ENCODE measurements at regions not wholly inside any gene's neighbourhood (a gene's known extent, or its start where the extent isn't known, plus 50 kb on each side); places are given as distances from the start of the nearest gene placed in this dataset.

DNA sequence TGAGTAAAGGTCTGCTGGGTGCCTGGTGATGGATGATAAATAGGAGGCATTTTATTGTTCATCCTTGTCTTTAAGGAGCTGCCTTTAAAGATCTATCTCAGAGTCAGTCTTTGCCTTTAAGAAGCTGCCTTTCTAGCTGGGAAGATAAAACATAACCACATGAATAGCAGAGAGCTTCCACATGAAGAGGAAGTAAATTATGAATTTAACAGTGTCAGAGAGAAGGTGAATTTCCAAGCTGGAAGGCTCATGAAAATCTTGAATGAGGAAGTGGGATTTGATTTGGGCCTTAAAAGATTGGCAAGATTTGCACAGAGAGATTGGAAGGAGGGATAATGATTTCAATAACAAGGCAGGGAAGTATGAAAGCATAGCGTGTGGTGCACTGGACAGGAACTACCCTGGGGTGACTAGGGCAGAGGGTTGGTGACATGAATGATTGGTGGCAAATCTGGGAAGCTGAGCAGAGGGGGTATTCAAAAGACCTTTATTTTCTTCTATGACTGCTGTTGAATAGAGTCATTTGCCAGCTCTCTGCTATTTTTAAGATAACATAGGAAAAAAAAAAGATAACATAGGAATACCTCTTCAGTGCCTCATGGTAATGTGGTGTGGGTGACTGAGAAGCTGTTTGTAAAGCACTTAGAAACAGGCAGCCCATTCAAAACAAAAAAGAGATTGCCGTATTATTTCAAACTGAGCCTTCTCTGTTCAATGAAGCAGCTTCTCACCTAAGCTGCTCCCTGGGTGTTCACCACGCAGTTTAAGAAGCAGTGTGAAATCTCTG lies 591.6 kb downstream of the PKHD1 start:
- ChIA-PET CTCF (no interaction called here), POLR2A (no interaction called here)
- DNase-seq (ENCODE audit: extremely low spot score): no peak
- TF ChIP-seq, protein P1, sequence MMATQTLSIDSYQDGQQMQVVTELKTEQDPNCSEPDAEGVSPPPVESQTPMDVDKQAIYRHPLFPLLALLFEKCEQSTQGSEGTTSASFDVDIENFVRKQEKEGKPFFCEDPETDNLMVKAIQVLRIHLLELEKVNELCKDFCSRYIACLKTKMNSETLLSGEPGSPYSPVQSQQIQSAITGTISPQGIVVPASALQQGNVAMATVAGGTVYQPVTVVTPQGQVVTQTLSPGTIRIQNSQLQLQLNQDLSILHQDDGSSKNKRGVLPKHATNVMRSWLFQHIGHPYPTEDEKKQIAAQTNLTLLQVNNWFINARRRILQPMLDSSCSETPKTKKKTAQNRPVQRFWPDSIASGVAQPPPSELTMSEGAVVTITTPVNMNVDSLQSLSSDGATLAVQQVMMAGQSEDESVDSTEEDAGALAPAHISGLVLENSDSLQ (IDR thresholded peaks at IDR 0.05): no peak
- TF ChIP-seq SP1 (IDR thresholded peaks at IDR 0.05) (no peak), FOXM1 (IDR thresholded peaks at IDR 0.05; ENCODE audit: borderline replicate concordance) (no peak), CTBP1 (IDR thresholded peaks at IDR 0.05; ENCODE audit: borderline replicate concordance) (no peak), HDGF (IDR thresholded peaks at IDR 0.05; ENCODE audit: borderline replicate concordance) (no peak), FOXA1 (IDR thresholded peaks at IDR 0.05) (no peak), ZNF384 (IDR thresholded peaks at IDR 0.05) (no peak), SUZ12 (IDR thresholded peaks at IDR 0.05) (no peak), ARNT (IDR thresholded peaks at IDR 0.05) (no peak), BHLHE40 (IDR thresholded peaks at IDR 0.05; ENCODE audit: borderline replicate concordance) (no peak), ELF4 (IDR thresholded peaks at IDR 0.05) (no peak), FOXK2 (IDR thresholded peaks at IDR 0.05) (no peak), LEF1 (IDR thresholded peaks at IDR 0.05; ENCODE audit: borderline replicate concordance) (no peak)

DNA sequence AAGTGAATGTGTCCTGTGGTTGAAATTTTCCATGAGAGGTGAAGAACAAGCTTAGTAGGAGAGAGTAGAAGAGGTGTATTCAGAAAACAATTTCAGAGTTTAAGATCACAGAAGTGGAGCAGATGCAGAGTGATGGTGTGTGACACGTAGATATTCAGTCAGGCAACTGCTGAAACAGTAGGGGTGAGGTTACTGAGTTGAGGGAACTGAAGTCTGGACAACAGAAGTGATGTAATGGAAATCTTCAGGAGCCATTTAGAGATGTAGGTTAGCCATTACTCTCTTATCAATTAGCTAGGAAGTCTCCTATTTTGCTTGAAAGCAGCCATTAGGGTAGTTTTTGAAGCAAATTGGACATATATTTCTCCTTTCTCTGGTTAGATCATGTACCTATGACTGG lies 584.4 kb downstream of the PKHD1 start:
- no peak for TF ChIP-seq SP1 (IDR thresholded peaks at IDR 0.05)
- no peak for TF ChIP-seq LEF1 (IDR thresholded peaks at IDR 0.05; ENCODE audit: borderline replicate concordance)
- no peak for TF ChIP-seq FOXA1 (IDR thresholded peaks at IDR 0.05)
- TF ChIP-seq TARDBP (IDR thresholded peaks at IDR 0.05): no peak
- TF ChIP-seq, protein P1 (IDR thresholded peaks at IDR 0.05): no peak
- TF ChIP-seq ZNF384 (IDR thresholded peaks at IDR 0.05): no peak
- TF ChIP-seq FOXM1 (IDR thresholded peaks at IDR 0.05; ENCODE audit: borderline replicate concordance): no peak
- no peak for TF ChIP-seq NFRKB (IDR thresholded peaks at IDR 0.05)
- TF ChIP-seq ARNT (IDR thresholded peaks at IDR 0.05): no peak
- TF ChIP-seq HDGF (IDR thresholded peaks at IDR 0.05; ENCODE audit: borderline replicate concordance): no peak
- DNase-seq (ENCODE audit: extremely low spot score): no peak
- ChIA-PET CTCF (interaction anchor here (0.5 kb wide), 1 partner anchor 251 kb away, joined by 4 read pairs; no protein-coding TSS in a partner anchor), POLR2A (no interaction called here)

DNA sequence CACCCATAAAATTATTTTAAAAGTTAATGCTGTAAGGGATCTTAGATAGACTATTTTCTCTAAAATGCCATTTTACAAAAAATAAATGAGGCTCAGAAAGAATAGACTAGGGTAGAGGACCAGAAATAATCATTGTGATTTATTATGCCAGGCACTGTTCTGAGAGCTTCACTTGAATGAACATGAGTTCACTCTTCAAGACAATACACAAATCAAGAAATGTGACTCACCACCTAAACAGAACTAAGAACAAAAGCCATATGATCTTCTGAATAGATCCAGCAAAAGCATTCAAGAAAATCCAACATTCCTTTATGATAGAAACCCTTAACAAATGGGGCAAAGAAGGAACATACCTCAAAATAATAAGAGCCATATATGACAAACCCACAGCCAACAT lies 582.0 kb downstream of the PKHD1 start:
- ChIA-PET POLR2A (no interaction called here), CTCF (no interaction called here)
- DNase-seq (ENCODE audit: extremely low spot score): no peak
- TF ChIP-seq ARNT (IDR thresholded peaks at IDR 0.05): no peak
- TF ChIP-seq SUZ12 (IDR thresholded peaks at IDR 0.05): no peak
- no peak for TF ChIP-seq BHLHE40 (IDR thresholded peaks at IDR 0.05; ENCODE audit: borderline replicate concordance)

DNA sequence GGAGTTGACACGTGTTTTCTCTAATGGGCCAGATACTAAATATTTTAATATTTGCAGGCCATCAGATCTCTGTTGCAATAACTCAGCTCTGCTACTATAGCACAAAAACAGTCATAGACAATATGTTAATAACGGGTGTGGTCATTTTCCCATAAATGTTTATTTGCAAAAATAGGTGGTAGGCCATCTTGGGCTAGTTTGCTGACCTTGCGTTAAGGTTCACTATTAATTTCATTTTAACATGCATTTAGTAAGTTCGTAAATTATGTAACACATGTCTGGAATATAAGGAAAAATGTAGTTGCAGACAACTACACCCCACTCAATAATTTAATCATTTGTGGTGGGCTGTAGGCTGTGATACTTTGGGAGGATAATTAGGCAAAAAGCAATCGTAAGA lies 577.8 kb downstream of the PKHD1 start:
- POLR2A ChIA-PET: no interaction called here
- TF ChIP-seq FOXM1 (IDR thresholded peaks at IDR 0.05; ENCODE audit: borderline replicate concordance) (no peak), ARNT (IDR thresholded peaks at IDR 0.05) (no peak), LEF1 (IDR thresholded peaks at IDR 0.05; ENCODE audit: borderline replicate concordance) (no peak), NFRKB (IDR thresholded peaks at IDR 0.05) (no peak), ZNF384 (IDR thresholded peaks at IDR 0.05) (no peak), BHLHE40 (IDR thresholded peaks at IDR 0.05; ENCODE audit: borderline replicate concordance) (no peak)
- no peak for DNase-seq (ENCODE audit: extremely low spot score)
- CTCF ChIA-PET: no interaction called here

DNA sequence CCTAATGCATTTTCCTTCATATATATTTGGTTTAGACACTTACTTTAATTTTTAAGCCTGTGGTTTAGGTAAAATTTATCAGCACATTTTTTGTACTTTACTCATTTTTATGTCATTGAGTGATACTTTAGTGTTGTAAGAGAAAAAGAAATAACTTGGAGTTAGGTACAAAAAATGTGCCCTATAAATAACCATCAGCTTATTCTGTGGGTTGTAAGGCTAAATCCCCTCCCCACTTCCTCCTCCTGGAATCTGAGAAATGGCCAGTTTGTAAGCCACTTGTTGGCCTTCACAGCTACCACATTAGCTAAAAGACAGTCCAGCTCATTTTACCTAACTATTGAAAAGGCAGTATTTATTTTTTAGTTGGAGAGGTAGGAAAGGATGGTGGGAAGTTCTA lies 576.3 kb downstream of the PKHD1 start:
- CTCF ChIA-PET: no interaction called here
- no peak for DNase-seq (ENCODE audit: extremely low spot score)
- POLR2A ChIA-PET: no interaction called here
- TF ChIP-seq ZNF384 (IDR thresholded peaks at IDR 0.05): no peak
- TF ChIP-seq CTBP1 (IDR thresholded peaks at IDR 0.05; ENCODE audit: borderline replicate concordance): no peak
- TF ChIP-seq FOXK2 (IDR thresholded peaks at IDR 0.05): no peak
- TF ChIP-seq FOXM1 (IDR thresholded peaks at IDR 0.05; ENCODE audit: borderline replicate concordance): no peak
- no peak for TF ChIP-seq TARDBP (IDR thresholded peaks at IDR 0.05)
- TF ChIP-seq HDGF (IDR thresholded peaks at IDR 0.05; ENCODE audit: borderline replicate concordance): no peak
- no peak for TF ChIP-seq SUZ12 (IDR thresholded peaks at IDR 0.05)
- no peak for TF ChIP-seq SP1 (IDR thresholded peaks at IDR 0.05)
- TF ChIP-seq ELF4 (IDR thresholded peaks at IDR 0.05): no peak
- no peak for TF ChIP-seq BHLHE40 (IDR thresholded peaks at IDR 0.05; ENCODE audit: borderline replicate concordance)
- no peak for TF ChIP-seq NFRKB (IDR thresholded peaks at IDR 0.05)
- no peak for TF ChIP-seq LEF1 (IDR thresholded peaks at IDR 0.05; ENCODE audit: borderline replicate concordance)
- no peak for TF ChIP-seq L3MBTL2 (conservative IDR thresholded peaks at IDR 0.05)
- no peak for TF ChIP-seq ARNT (IDR thresholded peaks at IDR 0.05)
- TF ChIP-seq, protein P1 (IDR thresholded peaks at IDR 0.05): no peak
- no peak for TF ChIP-seq FOXA1 (IDR thresholded peaks at IDR 0.05)

DNA sequence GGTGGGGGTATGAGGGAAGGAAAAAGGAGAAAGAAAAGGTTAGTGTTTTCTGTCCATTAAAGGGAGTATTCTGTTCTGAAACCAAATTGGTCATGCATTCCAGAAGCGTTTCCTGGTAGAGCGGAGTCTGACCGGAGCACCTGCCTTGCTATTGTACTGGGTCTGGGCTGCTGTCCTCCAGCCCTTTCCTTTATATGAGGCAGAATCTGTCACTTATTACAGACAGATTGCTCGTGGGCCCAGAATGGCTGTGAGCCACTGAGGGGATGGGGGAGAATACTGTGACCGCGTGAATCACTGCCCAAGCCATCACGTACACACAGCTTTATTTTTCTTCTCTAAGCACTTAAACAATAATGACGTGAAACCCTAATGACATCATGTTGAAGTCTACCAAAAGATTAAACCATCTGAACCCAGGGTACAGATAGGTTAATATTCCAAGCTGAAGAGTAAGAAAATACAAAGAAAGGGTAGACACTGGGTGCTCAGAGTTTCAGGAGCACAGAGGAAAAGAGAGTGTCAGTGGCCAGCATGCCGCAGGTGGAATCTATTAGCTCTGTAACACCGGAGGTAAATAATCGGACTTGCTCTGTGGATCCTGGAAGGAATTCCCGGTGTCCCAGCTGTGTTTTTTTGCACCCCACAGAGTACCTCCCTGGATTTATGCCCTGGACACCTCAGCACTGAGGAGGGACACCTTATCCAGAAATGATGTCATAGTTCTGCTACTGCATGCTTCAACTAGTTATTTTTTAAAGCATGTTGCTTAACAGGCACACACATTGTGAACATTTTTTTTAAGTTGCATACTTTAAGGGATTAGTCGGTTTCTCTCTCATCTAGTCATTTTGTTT lies 573.3 kb downstream of the PKHD1 start:
- DNase-seq (ENCODE audit: extremely low spot score): no peak
- TF ChIP-seq FOXA1 (IDR thresholded peaks at IDR 0.05): no peak
- TF ChIP-seq NFRKB (IDR thresholded peaks at IDR 0.05): no peak
- no peak for TF ChIP-seq BHLHE40 (IDR thresholded peaks at IDR 0.05; ENCODE audit: borderline replicate concordance)
- TF ChIP-seq FOXK2 (IDR thresholded peaks at IDR 0.05): no peak
- no peak for TF ChIP-seq ELF4 (IDR thresholded peaks at IDR 0.05)
- TF ChIP-seq SUZ12 (IDR thresholded peaks at IDR 0.05): no peak
- no peak for TF ChIP-seq ARNT (IDR thresholded peaks at IDR 0.05)
- no peak for TF ChIP-seq L3MBTL2 (conservative IDR thresholded peaks at IDR 0.05)
- ChIA-PET POLR2A (no interaction called here), CTCF (no interaction called here)
